GM21619 (cell line): ENCODE measurements at regions not wholly inside any gene's neighbourhood (a gene's known extent, or its start where the extent isn't known, plus 50 kb on each side); places are given as distances from the start of the nearest gene placed in this dataset.

ENCODE experiments used
- ATAC-seq: cut with Tn5 transposase; IDR thresholded peaks from one replicate; pipeline ENCODE4 v1.9.1; 2021; ENCODE audit not compliant: unreplicated experiment

DNA sequence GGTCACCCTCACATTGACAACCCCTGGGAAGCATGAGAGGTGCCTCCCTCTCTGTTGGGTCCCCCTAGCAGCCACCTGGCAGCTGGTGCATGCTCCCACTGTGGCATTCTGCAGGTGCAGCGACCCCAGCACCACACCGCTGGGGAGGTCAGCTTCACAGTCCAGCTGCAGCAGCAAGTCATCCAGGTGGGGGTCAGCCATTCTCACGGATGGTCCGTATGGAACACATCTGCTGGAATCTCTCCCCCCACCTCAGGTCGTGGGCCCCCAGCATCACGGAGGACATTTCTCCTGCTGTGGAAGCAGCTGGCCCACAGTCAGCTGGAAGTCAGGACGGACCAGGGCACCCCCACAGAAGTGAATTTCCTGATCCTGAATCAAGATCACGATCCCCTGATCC, 201.3 kb downstream of the COG6 start:
- no peak for ATAC-seq

DNA sequence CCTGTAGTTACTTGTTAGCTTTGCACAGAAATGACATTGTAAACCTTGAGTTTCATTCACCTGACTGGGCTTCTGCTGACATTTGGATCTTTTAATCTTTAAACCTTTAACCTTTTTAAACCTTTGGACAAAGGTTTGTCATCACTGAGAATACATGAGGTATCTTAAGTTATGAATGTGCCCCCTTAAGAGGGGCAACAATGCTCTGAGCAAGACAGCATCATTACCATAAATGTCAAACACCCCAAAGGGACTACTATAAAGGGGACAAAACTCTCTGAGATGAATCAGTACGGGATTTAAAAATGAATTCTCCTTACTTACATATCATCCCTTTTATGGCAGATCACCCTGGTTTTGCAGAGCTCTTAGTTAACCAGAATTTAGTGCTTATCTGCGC, 203.3 kb downstream of the COG6 start:
- ATAC-seq: no peak

DNA sequence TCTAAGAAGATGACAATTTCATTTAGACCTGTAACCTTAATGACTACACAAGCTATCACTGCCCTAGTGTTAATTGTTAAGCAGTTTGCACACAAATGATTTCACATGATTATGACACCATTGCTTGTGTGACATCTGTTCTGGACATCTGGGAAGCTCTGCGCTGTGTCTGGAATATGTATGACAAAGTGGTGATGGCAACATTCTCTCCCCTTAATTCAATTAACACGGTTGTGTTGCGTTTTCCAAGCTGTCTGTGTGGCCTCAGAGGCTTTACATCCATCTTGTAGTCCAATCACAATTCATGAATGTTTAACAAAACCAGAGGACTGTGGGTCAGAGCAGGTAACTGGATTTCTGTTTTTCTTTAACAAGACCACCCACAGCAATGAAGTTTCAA, 204.4 kb downstream of the COG6 start:
- ATAC-seq: no peak

DNA sequence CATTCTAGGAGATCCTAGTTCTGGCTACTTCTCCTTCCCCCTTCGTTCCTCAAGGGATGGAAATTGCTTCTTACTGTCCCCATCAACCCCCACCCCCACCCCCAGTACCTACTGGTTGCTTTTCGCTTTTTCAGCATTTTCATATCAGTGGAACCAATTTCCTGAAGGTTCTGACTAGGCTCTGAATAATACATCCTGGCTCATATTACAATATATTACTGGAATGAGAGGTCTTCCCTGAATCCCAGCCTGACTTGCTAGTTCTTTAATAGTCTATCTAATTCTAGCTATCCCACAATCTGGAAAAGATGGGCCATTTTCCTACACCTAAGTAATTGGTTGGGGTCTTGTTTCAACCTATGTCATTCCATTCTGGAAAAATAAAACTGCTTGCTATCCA, 207.4 kb downstream of the COG6 start:
- ATAC-seq: no peak

DNA sequence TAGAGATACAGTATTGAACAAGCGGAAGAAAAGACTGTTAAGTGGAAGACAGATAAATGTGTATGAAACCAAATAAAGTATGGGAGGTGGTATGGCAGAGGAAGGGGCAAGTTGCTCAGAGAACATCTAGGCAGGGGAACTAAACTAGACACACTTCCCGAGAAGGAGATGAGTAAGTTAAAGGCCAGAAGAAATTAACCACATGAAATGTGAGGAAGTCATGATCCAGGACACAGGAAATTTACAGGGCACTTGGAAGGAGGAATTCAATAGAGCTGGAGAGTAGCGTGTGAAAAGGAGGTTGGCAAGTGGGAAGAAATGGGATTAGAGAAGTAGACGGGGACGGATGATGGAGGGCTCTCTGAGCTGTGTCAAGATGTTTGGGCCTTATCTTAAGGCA, 208.8 kb downstream of the COG6 start:
- ATAC-seq: no peak

DNA sequence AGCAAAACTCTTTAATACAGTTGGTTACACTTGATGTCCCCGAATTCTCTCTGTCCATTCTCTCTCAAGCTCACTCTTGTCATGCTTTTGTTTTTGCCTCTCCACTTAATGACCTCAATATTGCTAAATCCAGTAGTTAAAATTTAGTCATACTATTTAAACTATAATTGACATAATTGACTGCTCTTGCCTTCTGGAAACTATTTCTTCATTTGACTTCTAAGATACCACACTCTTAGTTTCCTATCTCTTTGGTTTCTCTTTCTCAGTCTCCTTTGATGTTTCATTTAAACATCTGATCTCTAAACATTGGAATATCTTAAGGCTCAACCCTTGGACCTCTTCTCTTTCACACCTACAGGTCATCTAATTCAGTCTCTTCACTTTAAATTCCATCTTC, 211.3 kb downstream of the COG6 start:
- ATAC-seq: no peak

DNA sequence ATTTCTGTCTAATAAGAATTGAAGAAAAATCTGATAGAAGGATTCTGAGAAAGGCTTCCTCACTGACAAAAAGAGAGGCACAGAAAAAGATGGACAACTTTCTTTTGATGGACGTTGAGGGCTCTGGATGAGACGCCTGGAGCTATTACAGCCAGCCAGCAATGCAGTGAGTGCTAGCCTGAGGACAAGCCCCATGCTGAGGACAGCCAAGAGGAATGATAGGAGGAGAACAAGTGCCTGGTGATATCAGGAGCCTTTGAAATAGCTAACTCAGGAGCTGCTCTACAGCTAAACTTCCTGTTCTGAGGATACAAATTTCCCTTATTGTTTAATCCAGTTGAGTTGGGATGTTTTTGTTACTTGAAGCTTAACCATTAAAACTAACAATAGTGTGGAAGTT, 212.3 kb downstream of the COG6 start:
- no peak for ATAC-seq

DNA sequence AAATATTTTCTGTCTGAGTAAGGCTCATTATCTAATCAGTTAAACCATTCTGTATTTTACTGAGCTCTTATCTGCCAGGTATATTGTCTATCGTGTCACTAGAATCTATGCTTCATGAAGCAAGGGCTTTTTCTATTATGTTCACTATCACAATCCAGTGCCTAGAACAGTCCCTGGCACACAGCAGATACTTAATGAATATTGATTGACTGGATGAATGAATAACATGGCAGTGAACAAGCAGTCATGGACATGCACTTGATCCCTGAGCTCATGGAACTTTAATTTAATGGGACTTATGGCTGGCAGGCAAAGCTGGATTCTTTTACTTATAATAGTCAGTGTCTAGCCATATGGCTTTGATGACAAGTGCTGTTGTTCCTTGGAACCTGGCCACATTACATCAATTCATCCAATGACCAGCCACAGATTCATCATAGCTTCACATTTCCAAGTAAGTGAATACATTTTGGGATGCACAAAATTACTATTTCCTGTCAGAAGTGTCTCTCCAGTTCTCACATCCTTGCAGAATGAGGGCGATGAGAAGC, 214.8 kb downstream of the COG6 start:
- ATAC-seq: no peak

DNA sequence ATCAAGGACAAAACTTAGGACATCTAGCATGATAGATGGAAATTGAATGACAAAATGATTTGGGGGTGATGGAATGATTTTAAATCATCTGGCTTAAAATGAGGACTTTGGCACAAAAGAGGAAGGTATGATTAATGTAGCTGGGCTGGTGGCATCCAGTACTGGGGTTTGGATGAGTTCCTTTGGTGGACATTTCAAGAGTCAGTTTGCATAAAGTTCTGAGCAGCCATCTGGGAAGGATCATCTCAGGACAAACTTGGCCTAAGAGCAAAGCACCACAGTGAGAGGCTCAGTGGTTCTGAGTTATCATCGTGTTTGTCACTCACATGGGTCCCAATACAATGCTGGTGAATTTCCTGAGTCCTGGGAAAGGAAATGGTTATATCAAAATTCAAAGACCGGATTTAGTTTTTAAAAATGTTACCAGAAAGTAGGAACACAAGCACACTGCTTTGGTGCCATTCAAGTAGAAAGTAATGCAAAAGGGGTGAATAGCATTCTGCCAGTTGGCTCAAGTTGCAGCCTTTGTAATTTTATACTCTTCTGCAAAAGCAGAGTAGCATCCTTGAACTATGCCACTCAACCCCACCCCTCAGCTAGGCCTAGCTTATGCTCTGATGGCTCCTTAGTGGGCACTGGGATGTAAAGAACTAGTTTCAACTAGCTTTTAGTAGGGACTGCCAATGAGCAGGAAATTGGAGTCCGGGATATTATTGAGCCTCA, 219.0 kb downstream of the COG6 start:
- no peak for ATAC-seq

DNA sequence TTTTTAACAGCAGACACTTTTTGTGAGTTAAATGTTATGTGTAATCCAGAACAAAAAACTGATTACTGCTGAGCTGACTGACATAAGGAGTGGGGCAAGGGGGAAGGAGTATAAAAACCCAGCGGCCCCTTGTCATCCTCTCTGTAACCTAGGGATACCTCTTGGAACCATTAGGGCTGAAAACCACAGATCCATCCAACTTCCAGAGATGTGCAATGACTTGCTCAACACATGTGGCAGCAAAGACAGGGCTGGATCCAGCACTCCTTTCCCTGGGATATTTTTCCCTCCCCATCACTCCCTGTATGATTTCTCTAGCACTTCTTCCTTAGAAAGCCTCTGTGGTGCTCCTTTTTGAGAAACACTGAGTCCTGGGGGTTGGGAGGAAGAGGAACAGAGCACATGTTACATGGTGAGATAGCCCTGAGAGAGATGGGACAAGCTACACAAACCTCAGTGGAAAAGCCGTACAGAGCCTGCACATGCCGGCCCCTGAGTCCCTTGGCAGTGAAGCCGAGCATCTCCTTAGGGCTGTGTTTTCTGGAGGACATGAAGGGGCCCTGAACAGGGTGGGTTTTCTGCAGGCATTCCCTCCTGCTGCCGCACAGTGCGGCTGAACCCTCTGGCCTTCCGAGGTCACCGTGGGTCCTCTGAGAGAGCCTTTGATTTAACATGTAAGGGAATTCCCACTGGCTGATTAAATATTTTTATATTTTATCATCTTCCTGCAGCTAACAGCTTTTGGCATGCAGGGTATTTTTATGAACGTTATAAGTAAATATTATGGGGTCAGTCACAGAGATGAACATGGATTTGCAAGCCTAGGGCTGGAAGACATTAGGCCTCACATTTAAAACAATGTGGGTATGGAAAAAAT, 219.9 kb downstream of the COG6 start:
- no peak for ATAC-seq

DNA sequence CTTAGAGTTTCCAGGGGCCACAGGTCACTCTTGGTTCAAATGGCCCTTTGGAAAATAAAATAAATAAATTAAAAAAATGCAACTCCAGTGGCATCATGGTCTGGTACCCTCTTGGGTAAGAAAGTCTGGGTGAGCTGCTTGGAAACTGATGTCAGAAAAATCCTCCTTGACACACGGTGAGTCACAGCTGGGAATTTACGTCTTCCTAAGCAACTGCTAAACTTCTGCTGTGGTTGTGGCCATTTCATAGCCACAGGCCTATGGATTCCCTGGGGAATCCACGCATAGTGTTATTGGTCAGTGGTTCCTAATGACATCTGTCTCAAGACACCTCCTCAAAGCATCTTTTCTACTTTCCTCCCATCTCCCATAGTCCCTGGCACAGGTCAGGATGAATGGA, 220.8 kb downstream of the COG6 start:
- no peak for ATAC-seq

DNA sequence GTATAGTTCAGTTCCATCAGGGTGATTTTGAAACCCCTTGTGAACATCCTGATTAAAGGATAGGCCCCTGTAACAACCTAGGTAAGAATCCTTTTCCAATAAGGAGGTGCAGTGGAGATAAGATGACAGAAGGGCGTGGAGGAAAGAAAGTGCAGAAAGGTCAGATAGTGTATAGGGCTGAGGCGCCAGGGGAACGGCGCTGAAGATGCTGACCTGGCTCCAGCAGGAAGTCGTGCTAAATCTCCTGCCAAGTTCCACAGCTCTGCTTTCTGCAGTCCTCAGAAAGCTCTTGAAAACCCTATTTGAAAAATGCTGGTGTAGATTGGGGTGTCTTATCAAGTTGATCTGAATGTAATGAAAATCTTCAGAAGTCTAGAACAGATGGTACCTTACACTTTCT, 221.7 kb downstream of the COG6 start:
- no peak for ATAC-seq

DNA sequence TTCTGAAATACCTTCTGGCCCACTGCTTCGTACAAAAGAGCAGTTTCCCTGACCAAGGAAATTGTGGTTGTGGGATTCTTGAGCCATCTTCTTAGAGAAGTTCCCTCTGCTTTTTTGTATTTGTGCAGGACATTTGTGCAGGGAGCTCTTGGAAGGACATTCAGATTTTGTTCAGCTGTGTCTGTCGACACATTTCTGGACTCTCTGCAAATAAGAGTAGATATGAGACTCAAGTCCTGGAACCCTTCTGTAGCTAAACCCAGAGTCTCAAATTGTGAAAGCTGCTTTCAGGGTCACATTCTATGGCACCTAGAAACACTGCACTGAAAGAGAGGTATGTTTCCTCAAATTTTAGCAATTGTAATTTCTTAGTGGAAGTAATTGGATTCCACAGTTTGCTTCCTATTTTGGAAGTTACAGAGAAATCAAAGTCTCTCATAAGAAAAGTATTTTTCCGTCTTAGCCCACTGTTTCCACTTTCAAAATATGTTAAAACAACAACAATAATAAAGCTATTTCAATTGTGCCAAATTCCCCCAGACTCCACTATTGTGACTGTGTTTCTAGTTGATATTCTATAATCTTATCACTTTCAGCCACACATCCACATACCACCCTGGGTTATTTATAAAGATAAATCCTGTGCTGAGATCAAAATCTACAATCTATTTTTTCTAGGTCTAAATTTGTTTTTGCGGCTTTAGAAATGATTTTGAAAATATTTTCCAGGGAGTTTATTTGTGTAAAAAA, 224.0 kb downstream of the COG6 start:
- no peak for ATAC-seq

DNA sequence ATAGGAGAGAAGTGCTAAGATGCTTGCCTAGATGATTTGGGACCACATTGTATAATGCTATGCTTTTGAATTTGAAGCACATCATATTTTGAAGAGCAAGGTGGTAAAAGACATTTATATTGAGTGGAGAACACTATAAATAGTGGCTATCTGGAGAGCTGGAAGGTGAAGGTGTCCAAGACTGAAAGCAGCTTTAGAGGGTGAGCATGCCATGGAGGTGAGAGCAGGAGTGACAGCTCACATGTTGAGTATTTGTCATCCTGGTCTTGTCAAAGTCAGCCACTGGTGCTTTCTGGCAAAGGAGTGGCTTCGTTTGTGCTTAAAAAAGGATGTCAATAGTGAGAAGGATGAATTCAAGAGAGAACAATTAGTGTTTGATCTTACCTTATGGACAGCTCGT, 225.9 kb downstream of the COG6 start:
- ATAC-seq: no peak

DNA sequence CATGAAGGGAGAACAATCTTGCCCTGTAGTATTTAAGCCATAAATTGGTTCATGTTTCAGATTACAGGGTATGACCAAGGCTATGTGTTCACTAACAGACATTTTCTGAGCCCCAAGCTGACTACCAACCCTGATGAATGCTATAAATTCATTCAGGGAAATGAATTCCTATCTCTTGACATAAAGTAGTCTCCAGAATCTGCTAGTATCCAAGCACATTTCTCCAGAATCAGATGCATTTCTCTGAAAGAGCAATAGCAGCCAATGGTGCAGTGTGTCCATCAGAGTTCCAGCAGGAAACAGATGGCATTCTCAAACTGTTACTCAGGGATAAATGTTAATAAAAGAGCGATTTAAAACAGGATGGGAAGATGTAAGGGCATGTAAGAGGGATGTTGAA, 226.4 kb downstream of the COG6 start:
- ATAC-seq: no peak

DNA sequence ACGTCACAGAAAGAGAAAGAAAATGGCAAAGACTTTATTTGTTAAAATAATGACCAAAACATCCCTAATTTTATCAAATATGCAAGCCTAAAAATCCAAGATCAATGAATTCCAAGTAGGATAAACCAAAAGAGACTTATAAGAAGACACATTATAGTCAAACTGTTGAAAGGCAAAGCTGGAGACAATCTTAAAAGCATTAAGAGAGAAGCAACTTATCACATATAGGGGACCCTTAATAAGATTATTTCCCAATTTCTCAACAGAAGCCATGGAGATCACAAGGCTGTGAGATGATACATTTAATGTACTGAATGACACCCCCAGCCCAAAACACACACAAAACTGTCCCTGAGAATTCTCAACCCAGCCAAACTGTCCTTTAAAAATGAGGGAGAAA, 228.7 kb downstream of the COG6 start:
- ATAC-seq: no peak

DNA sequence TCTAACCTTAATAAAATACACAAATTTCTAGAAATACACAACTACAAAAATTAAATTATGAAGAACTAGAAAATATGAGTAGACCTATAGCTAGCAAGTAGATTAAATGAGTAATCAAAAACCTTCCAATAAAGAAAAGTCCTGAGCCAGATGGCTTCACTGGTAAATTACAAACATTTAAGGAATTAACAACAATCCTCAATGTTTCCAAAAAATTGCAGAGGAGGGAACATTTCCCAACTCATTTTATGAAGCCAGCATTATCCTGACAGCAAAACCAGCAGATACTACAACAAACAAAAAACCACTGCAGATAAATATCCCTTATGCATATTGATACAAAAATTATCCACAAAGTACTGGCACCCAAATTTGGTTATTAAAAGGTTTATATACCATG, 230.9 kb downstream of the COG6 start:
- no peak for ATAC-seq

DNA sequence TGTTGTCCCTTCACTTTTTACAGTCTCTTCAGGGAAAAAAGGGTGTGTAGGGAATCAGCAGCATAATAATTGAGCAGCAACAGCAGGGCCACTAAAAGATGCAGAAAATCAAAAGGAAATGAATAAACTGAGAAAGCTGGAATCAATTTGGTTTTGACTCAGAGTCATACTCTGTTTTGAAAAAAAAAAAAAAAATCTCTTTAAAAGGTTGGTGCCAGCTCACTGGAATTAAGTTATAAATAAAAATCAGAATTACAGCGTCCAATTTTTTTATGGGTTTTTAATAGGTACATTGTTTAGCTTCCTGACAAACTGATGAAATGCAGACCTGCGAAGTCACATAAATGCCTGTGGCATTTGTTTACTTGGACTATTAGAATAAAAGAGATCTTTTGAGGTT, 231.9 kb downstream of the COG6 start:
- no peak for ATAC-seq

DNA sequence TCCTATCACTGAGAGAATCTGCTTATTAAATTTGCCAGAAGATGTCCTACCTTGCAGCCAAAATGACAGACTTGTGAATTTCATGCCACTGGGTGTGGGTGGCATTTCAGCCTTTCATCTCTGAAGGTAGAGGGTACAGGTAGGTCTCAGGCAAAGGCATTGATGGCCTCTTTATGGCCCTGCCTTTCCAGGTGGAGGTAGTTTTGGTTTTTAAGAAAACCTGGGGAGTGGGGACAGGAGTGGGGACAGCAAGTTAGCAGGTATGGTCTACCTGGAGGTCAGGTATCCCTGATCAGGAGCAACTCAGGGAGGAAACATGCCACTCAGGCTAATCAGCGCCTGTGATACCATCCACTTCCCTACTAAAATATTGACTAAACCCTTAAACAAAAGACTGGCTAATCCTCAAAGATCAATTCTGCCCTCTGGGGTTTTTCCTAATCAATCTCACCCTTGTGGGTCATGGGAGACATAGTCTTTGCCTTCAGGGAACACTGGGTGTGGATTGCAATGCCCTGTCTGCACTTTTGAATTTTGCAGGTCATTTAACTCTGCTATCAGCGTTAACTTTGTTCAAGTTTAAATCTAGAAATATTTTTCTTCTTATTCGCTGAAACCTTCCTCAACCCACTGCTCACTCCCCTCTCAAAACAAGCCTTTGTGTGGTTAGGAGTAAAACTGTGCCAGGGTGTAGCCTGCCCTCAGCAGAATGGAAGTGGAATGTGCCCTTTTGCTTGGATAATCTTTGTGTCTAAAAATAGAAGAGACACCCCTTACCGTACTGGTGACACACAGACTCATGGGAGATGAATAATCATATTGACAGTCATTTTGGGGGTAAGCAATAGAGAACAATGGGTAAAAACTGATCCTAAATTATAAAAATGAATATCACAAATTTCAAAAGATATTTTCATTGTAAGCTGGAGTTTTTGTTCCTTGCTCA, 233.7 kb downstream of the COG6 start:
- no peak for ATAC-seq

DNA sequence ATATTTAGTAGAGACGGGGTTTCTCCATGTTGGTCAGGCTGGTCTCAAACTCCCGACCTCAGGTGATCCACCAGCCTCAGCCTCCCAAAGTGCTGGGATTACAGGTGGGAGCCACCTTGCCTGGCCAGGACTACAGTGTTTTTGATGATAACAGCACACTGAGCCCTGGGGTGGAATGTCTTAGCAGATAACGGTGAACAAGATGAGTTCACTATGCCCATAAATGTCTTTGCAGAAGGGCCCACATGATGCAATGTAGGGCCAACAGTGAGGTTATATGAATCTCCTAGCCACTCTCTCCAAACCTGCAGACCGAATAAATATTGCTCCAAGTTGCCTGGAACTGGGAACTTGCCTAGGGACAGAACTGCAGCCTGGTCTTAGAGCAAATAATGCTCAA, 235.1 kb downstream of the COG6 start:
- ATAC-seq: no peak
